Fibroblast of upper back skin (primary cell): ENCODE measurements at regions not wholly inside any gene's neighbourhood (a gene's known extent, or its start where the extent isn't known, plus 50 kb on each side); places are given as distances from the start of the nearest gene placed in this dataset.

Source experiments
- DNase-seq: peaks from one replicate; pipeline ENCODE4 v3.0.0-alpha.2; 2013

GRCh38 chr2:102968375-102968774 lies 206.5 kb downstream of the TMEM182 start:
- no peak for DNase-seq

- DNase-seq = no peak
Observed at GRCh38 chr2:102971701-102972100, 209.9 kb downstream of the TMEM182 start.

- peak; percentile 13 for DNase-seq
Observed at GRCh38 chr2:102975996-102976975, 214.5 kb downstream of the TMEM182 start.

GRCh38 chr2:102977426-102978090 lies 215.7 kb downstream of the TMEM182 start:
- no peak for DNase-seq

GRCh38 chr2:102978091-102978490 lies 216.3 kb downstream of the TMEM182 start:
- no peak for DNase-seq

- no peak for DNase-seq
Observed at GRCh38 chr2:102979429-102979828, 217.6 kb downstream of the TMEM182 start.

GRCh38 chr2:102983786-102984185 lies 222.0 kb downstream of the TMEM182 start:
- no peak for DNase-seq

- DNase-seq = no peak
Observed at GRCh38 chr2:102986826-102987490, 225.1 kb downstream of the TMEM182 start.

GRCh38 chr2:102992607-102993006 lies 230.8 kb downstream of the TMEM182 start:
- no peak for DNase-seq

- no peak for DNase-seq
Observed at GRCh38 chr2:102999958-103000357, 238.1 kb downstream of the TMEM182 start.

GRCh38 chr2:103002954-103003353 lies 241.1 kb downstream of the TMEM182 start:
- no peak for DNase-seq

GRCh38 chr2:103003750-103004260 lies 242.0 kb downstream of the TMEM182 start:
- no peak for DNase-seq

- no peak for DNase-seq
Observed at GRCh38 chr2:103004426-103004942, 242.7 kb downstream of the TMEM182 start.

- DNase-seq = no peak
Observed at GRCh38 chr2:103005393-103005792, 243.6 kb downstream of the TMEM182 start.

- no peak for DNase-seq
Observed at GRCh38 chr2:103007086-103007485, 245.3 kb downstream of the TMEM182 start.

GRCh38 chr2:103008586-103008985 lies 246.8 kb downstream of the TMEM182 start:
- no peak for DNase-seq

GRCh38 chr2:103009871-103010270 lies 248.0 kb downstream of the TMEM182 start:
- no peak for DNase-seq

- no peak for DNase-seq
Observed at GRCh38 chr2:103010306-103010705, 248.5 kb downstream of the TMEM182 start.

GRCh38 chr2:103010751-103011150 lies 248.9 kb downstream of the TMEM182 start:
- no peak for DNase-seq

- DNase-seq = no peak
Observed at GRCh38 chr2:103012590-103012989, 250.8 kb downstream of the TMEM182 start.

GRCh38 chr2:103025056-103025455 lies 263.2 kb downstream of the TMEM182 start:
- DNase-seq = no peak

- no peak for DNase-seq
Observed at GRCh38 chr2:103028181-103028580, 266.4 kb downstream of the TMEM182 start.
